ENCODE measurements at regions not wholly inside any gene's neighbourhood (a gene's known extent, or its start where the extent isn't known, plus 50 kb on each side); places are given as distances from the start of the nearest gene placed in this dataset.

- Mint-ChIP-seq H3K4me1 (no peaks in the 10 kb centered on the region), H3K27ac (no peak overlapping the region), H3K36me3 (no peaks in the 10 kb centered on the region), H3K9me3 (peaks cover 10 to 17% of the 10 kb centered on the region in 2 donors), H3K4me3 (no peak overlapping the region), H3K27me3 (ENCODE audit: low read depth in 2 of 2) (no peaks in the 10 kb centered on the region)
- no peak for DNase-seq
- no peak for ATAC-seq
- no peak overlapping the region for H3K27ac ChIP-seq (ENCODE audit: low read length)
- H3K36me3 ChIP-seq (ENCODE audit: control insufficient read depth, insufficient read depth, low read length): no peaks in the 10 kb centered on the region
- H3K4me1 ChIP-seq (ENCODE audit: control insufficient read depth, insufficient read depth, low read length): no peaks in the 10 kb centered on the region
- H3K27me3 ChIP-seq (ENCODE audit: control insufficient read depth, insufficient read depth, low read length): no peaks in the 10 kb centered on the region
- TF ChIP-seq, protein P1, sequence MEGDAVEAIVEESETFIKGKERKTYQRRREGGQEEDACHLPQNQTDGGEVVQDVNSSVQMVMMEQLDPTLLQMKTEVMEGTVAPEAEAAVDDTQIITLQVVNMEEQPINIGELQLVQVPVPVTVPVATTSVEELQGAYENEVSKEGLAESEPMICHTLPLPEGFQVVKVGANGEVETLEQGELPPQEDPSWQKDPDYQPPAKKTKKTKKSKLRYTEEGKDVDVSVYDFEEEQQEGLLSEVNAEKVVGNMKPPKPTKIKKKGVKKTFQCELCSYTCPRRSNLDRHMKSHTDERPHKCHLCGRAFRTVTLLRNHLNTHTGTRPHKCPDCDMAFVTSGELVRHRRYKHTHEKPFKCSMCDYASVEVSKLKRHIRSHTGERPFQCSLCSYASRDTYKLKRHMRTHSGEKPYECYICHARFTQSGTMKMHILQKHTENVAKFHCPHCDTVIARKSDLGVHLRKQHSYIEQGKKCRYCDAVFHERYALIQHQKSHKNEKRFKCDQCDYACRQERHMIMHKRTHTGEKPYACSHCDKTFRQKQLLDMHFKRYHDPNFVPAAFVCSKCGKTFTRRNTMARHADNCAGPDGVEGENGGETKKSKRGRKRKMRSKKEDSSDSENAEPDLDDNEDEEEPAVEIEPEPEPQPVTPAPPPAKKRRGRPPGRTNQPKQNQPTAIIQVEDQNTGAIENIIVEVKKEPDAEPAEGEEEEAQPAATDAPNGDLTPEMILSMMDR (IDR thresholded peaks at IDR 0.05): no peak
- intact Hi-C loops (cut with micrococcal nuclease): no loop called here
- no peak overlapping the region for H3K4me3 ChIP-seq (ENCODE audit: low read length)
- 60% methylated on average over 1 of the region's 1 CpG for WGBS (ENCODE audit: insufficient coverage)
- peaks cover 6% of the 10 kb centered on the region for H3K9me3 ChIP-seq (ENCODE audit: control insufficient read depth, insufficient read depth, low read length)
Observed at GRCh38 chr21:24649691-24650090, 957.6 kb downstream of the MRPL39 start.

- no peaks in the 10 kb centered on the region for H3K36me3 Mint-ChIP-seq
- no peak for DNase-seq
- Histone ChIP-seq H3K4me1 (ENCODE audit: control insufficient read depth, insufficient read depth, low read length) (no peaks in the 10 kb centered on the region), H3K9me3 (ENCODE audit: control insufficient read depth, insufficient read depth, low read length) (no peaks in the 10 kb centered on the region), H3K36me3 (ENCODE audit: control insufficient read depth, insufficient read depth, low read length) (no peaks in the 10 kb centered on the region), H3K27ac (ENCODE audit: low read length) (no peak overlapping the region), H3K27me3 (ENCODE audit: control insufficient read depth, insufficient read depth, low read length) (no peaks in the 10 kb centered on the region), H3K4me3 (ENCODE audit: low read length) (no peak overlapping the region)
- ATAC-seq: no peak
- intact Hi-C loops (cut with micrococcal nuclease): loop anchor here (5.0 kb wide), 1 partner anchor 1589 kb away; no protein-coding TSS in a partner anchor
- H3K4me3 Mint-ChIP-seq: no peak overlapping the region
- 75% methylated on average over 4 of the region's 4 CpGs for WGBS (ENCODE audit: insufficient coverage)
- H3K27me3 Mint-ChIP-seq (ENCODE audit: low read depth in 2 of 2): no peaks in the 10 kb centered on the region
- H3K4me1 Mint-ChIP-seq: no peaks in the 10 kb centered on the region
- TF ChIP-seq, protein P1 (IDR thresholded peaks at IDR 0.05): no peak
- H3K9me3 Mint-ChIP-seq: peaks cover 10 to 15% of the 10 kb centered on the region in 2 donors
- H3K27ac Mint-ChIP-seq: no peak overlapping the region
Observed at GRCh38 chr21:24636696-24637095, 970.6 kb downstream of the MRPL39 start.

DNA sequence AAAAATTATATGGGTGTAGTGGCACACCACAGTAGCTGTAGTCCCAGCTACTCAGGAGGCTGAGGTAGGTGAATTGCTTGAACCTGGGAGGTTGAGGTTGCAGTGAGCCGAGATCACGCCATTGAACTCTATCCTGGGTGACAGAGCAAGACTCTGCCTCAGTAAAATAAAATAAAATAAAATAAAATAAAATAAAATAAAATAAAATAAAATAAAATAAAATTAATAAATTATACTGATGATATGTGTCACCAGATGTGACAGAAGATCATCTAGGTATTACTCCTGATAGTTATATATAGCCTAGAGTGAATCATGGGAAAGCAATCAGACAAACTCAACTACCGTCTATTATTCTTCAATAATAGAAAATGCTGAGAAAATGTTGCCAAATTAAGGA is 972.5 kb downstream of the MRPL39 start:
- Histone ChIP-seq H3K27me3 (ENCODE audit: control insufficient read depth, insufficient read depth, low read length) (no peaks in the 10 kb centered on the region), H3K27ac (ENCODE audit: low read length) (no peak overlapping the region), H3K4me1 (ENCODE audit: control insufficient read depth, insufficient read depth, low read length) (no peaks in the 10 kb centered on the region), H3K36me3 (ENCODE audit: control insufficient read depth, insufficient read depth, low read length) (no peaks in the 10 kb centered on the region), H3K4me3 (ENCODE audit: low read length) (no peak overlapping the region), H3K9me3 (ENCODE audit: control insufficient read depth, insufficient read depth, low read length) (no peaks in the 10 kb centered on the region)
- Mint-ChIP-seq H3K36me3 (no peaks in the 10 kb centered on the region), H3K9me3 (peaks cover 10 to 14% of the 10 kb centered on the region in 2 donors), H3K4me3 (no peak overlapping the region), H3K27me3 (ENCODE audit: low read depth in 2 of 2) (no peaks in the 10 kb centered on the region), H3K27ac (no peak overlapping the region), H3K4me1 (no peaks in the 10 kb centered on the region)
- ATAC-seq (no peak), DNase-seq (no peak)
- intact Hi-C loops (cut with micrococcal nuclease): loop anchor here (5.0 kb wide), 1 partner anchor 1587 kb away; no protein-coding TSS in a partner anchor
- TF ChIP-seq, protein P1 (IDR thresholded peaks at IDR 0.05): no peak
- WGBS (ENCODE audit: insufficient coverage): no CpG with 5 or more reads among the region's 3 CpGs

- Mint-ChIP-seq H3K27me3 (ENCODE audit: low read depth in 2 of 2) (no peaks in the 10 kb centered on the region), H3K4me1 (no peaks in the 10 kb centered on the region), H3K4me3 (no peak overlapping the region), H3K9me3 (peaks cover 16 to 17% of the 10 kb centered on the region in 2 donors), H3K36me3 (peaks cover 6% of the 10 kb centered on the region), H3K27ac (no peak overlapping the region)
- intact Hi-C loops (cut with micrococcal nuclease): no loop called here
- no peaks in the 10 kb centered on the region for H3K4me1 ChIP-seq (ENCODE audit: control insufficient read depth, insufficient read depth, low read length)
- no peak for ATAC-seq
- H3K4me3 ChIP-seq (ENCODE audit: low read length): no peak overlapping the region
- no peak for DNase-seq
- TF ChIP-seq, protein P1 (IDR thresholded peaks at IDR 0.05): no peak
- H3K9me3 ChIP-seq (ENCODE audit: control insufficient read depth, insufficient read depth, low read length): no peaks in the 10 kb centered on the region
- no peak overlapping the region for H3K27ac ChIP-seq (ENCODE audit: low read length)
- no peaks in the 10 kb centered on the region for H3K27me3 ChIP-seq (ENCODE audit: control insufficient read depth, insufficient read depth, low read length)
- H3K36me3 ChIP-seq (ENCODE audit: control insufficient read depth, insufficient read depth, low read length): no peaks in the 10 kb centered on the region
- no CpG with 5 or more reads among the region's 1 CpG for WGBS (ENCODE audit: insufficient coverage)
Observed at GRCh38 chr21:24628536-24628935, 978.7 kb downstream of the MRPL39 start.

All from natural killer cell (primary cell).